Body of pancreas (tissue), 4 donors: ENCODE measurements at regions not wholly inside any gene's neighbourhood (a gene's known extent, or its start where the extent isn't known, plus 50 kb on each side); places are given as distances from the start of the nearest gene placed in this dataset.

Source experiments
- ATAC-seq: fragments of 150-250 bp; one replicate; pipeline ENCODE4 v1.9.1; 2016
- DNase-seq, 4 donors: peaks; one replicate each; pipeline ENCODE4 v3.0.0-alpha.2; 2019
- H3K27ac ChIP-seq, 4 donors: fragments of 200-600 bp; sonication (generic); 1 replicate in 3 of 4; 2 replicates in 1 of 4; pipeline versions ENCODE4 v1.5.1 to v1.6.1; 2016 to 2019; ENCODE audit warnings: mild to moderate bottlenecking in 1 of 4, mixed read lengths in 1 of 4, moderate library complexity in 1 of 4
- H3K27me3 ChIP-seq, 2 donors: fragments of 200-600 bp; sonication (generic); one replicate each; pipeline ENCODE4 v1.6.0; 2016; ENCODE audit warnings: mild to moderate bottlenecking in 1 of 2
- H3K36me3 ChIP-seq, 2 donors: fragments of 200-600 bp; sonication (generic); replicated peaks in 1 of 2; 2 replicates each; pipeline ENCODE4 v1.5.1; 2016; ENCODE audit warnings: low read depth in 2 of 2; ENCODE audit not compliant: insufficient read depth in 1 of 2
- H3K4me1 ChIP-seq: fragments of 200-600 bp; sonication (generic); one replicate; pipeline ENCODE4 v1.6.0; 2016
- H3K4me3 ChIP-seq, 2 donors: fragments of 200-600 bp; sonication (generic); 1 replicate in 1 of 2; 2 replicates in 1 of 2; pipeline ENCODE4 v1.5.1; 2016 to 2019
- H3K9me3 ChIP-seq, 3 donors: fragments of 200-600 bp; sonication (generic); 1 replicate in 2 of 3; 2 replicates in 1 of 3; pipeline ENCODE4 v1.5.1; 2016
- CTCF ChIP-seq, 7 experiments: fragments of 450-650 bp in 4 of 7; fragments of 200-600 bp in 3 of 7; sonication (generic) in 3 of 7; IDR thresholded peaks; one replicate each; pipeline ENCODE4 v1.5.1; 2016 to 2019; ENCODE audit warnings: antibody characterized with exemption in 7 of 7
- POLR2A ChIP-seq, 3 donors: fragments of 450-650 bp; IDR thresholded peaks; one replicate each; pipeline ENCODE4 v1.6.1; 2016; ENCODE audit warnings: antibody characterized with exemption in 3 of 3, mild to moderate bottlenecking in 2 of 3
- WGBS, 2 donors: methylation state at CpG; one replicate each; pipeline ENCODE4 v1.1.5; 2017; 5-methylcytosine and 5-hydroxymethylcytosine counted together
- intact Hi-C: fragments of 100-400 bp; cut with DNase I; formaldehyde crosslinking; loops from one replicate; pipeline ENCODE4 v1.15.1; 2023

GRCh38 chr9:85452841-85453240, 288.9 kb downstream of the AGTPBP1 start:
- H3K36me3 ChIP-seq = no peaks in the 10 kb centered on the region
- no peaks in the 10 kb centered on the region for H3K9me3 ChIP-seq
- no peak for DNase-seq
- 3 to 56% methylated on average over 1 of the region's 1 CpG for WGBS, 2 donors
- H3K27me3 ChIP-seq = no peaks in the 10 kb centered on the region
- TF ChIP-seq CTCF (IDR thresholded peaks at IDR 0.05) (no peak), POLR2A (IDR thresholded peaks at IDR 0.05) (no peak)
- ATAC-seq = no peak
- no peak overlapping the region for H3K27ac ChIP-seq
- H3K4me3 ChIP-seq = no peak overlapping the region
- H3K4me1 ChIP-seq = no peaks in the 10 kb centered on the region
- intact Hi-C loops = no loop called here

- no peaks in the 10 kb centered on the region for H3K27me3 ChIP-seq
- no peaks in the 10 kb centered on the region for H3K4me1 ChIP-seq
- 86 to 89% methylated on average over 2 to 3 of the region's 3 CpGs for WGBS, 2 donors
- no peaks in the 10 kb centered on the region for H3K9me3 ChIP-seq
- DNase-seq (no peak), ATAC-seq (no peak)
- no peaks in the 10 kb centered on the region for H3K36me3 ChIP-seq
- H3K27ac ChIP-seq = no peak overlapping the region
- H3K4me3 ChIP-seq = no peak overlapping the region
- intact Hi-C loops = no loop called here
- TF ChIP-seq CTCF (IDR thresholded peaks at IDR 0.05) = no peak
- no peak for TF ChIP-seq POLR2A (IDR thresholded peaks at IDR 0.05)
Measured at GRCh38 chr9:85451680-85452079, 290.1 kb downstream of the AGTPBP1 start.

GRCh38 chr9:85445887-85446286, 295.9 kb downstream of the AGTPBP1 start:
- no peak for ATAC-seq
- Histone ChIP-seq H3K36me3 (no peaks in the 10 kb centered on the region), H3K4me1 (no peaks in the 10 kb centered on the region), H3K9me3 (no peaks in the 10 kb centered on the region), H3K27me3 (no peaks in the 10 kb centered on the region), H3K4me3 (no peak overlapping the region), H3K27ac (no peak overlapping the region)
- TF ChIP-seq CTCF (IDR thresholded peaks at IDR 0.05) (no peak), POLR2A (IDR thresholded peaks at IDR 0.05) (no peak)
- intact Hi-C loops = no loop called here
- DNase-seq = no peak

- DNase-seq (no peak), ATAC-seq (no peak)
- intact Hi-C loops = no loop called here
- Histone ChIP-seq H3K36me3 (no peaks in the 10 kb centered on the region), H3K9me3 (no peaks in the 10 kb centered on the region), H3K4me3 (no peak overlapping the region), H3K4me1 (no peaks in the 10 kb centered on the region), H3K27me3 (no peaks in the 10 kb centered on the region), H3K27ac (no peak overlapping the region)
- TF ChIP-seq CTCF (IDR thresholded peaks at IDR 0.05) = no peak
- WGBS, 2 donors = 68 to 71% methylated on average over 5 of the region's 5 CpGs
Measured at GRCh38 chr9:85444243-85444642, 297.5 kb downstream of the AGTPBP1 start.

- ATAC-seq (no peak), DNase-seq (no peak)
- no peak for TF ChIP-seq POLR2A (IDR thresholded peaks at IDR 0.05)
- TF ChIP-seq CTCF (IDR thresholded peaks at IDR 0.05) = no peak
- Histone ChIP-seq H3K4me3 (no peak overlapping the region), H3K9me3 (no peaks in the 10 kb centered on the region), H3K27me3 (no peaks in the 10 kb centered on the region), H3K4me1 (no peaks in the 10 kb centered on the region), H3K36me3 (no peaks in the 10 kb centered on the region), H3K27ac (no peak overlapping the region)
- intact Hi-C loops = no loop called here
- 62 to 73% methylated on average over 7 of the region's 7 CpGs for WGBS, 2 donors
Measured at GRCh38 chr9:85443190-85443598, 298.6 kb downstream of the AGTPBP1 start.
